ENCODE measurements at regions not wholly inside any gene's neighbourhood (a gene's known extent, or its start where the extent isn't known, plus 50 kb on each side); places are given as distances from the start of the nearest gene placed in this dataset.

GRCh38 chr5:58037899-58038298 lies 422.0 kb downstream of the PLK2 start:
- Mint-ChIP-seq H3K27ac (no peak overlapping the region), H3K36me3 (no peaks in the 10 kb centered on the region), H3K4me3 (no peak overlapping the region), H3K27me3 (peaks cover 0 to 6% (median 0%) of the 10 kb centered on the region in 5 donors), H3K4me1 (no peaks in the 10 kb centered on the region), H3K9me3 (no peaks in the 10 kb centered on the region)
- POLR2A ChIA-PET: no interaction called here
- ATAC-seq (no peak), DNase-seq (no peak)

- H3K4me3 Mint-ChIP-seq: no peak overlapping the region
- no peaks in the 10 kb centered on the region for H3K9me3 Mint-ChIP-seq
- POLR2A ChIA-PET: no interaction called here
- H3K4me1 Mint-ChIP-seq: no peaks in the 10 kb centered on the region
- DNase-seq: no peak
- H3K27me3 Mint-ChIP-seq: peaks cover 0 to 11% (median 3%) of the 10 kb centered on the region in 5 donors
- H3K36me3 Mint-ChIP-seq: no peaks in the 10 kb centered on the region
- ATAC-seq: no peak
- no peak overlapping the region for H3K27ac Mint-ChIP-seq
These were observed 434.1 kb downstream of the PLK2 start for GRCh38 chr5:58025809-58026208.

GRCh38 chr5:58024151-58024550 lies 435.7 kb downstream of the PLK2 start:
- Mint-ChIP-seq H3K9me3 (no peaks in the 10 kb centered on the region), H3K27me3 (peaks cover 0 to 11% (median 3%) of the 10 kb centered on the region in 5 donors), H3K36me3 (no peaks in the 10 kb centered on the region), H3K27ac (no peak overlapping the region), H3K4me3 (no peak overlapping the region), H3K4me1 (no peaks in the 10 kb centered on the region)
- ATAC-seq: no peak
- POLR2A ChIA-PET: no interaction called here
- no peak for DNase-seq

- Mint-ChIP-seq H3K4me3 (no peak overlapping the region), H3K27me3 (peaks cover 0 to 11% (median 3%) of the 10 kb centered on the region in 5 donors), H3K36me3 (no peaks in the 10 kb centered on the region), H3K4me1 (no peaks in the 10 kb centered on the region), H3K27ac (no peak overlapping the region), H3K9me3 (no peaks in the 10 kb centered on the region)
- POLR2A ChIA-PET: no interaction called here
- no peak for ATAC-seq
- no peak for DNase-seq
These were observed 437.8 kb downstream of the PLK2 start for GRCh38 chr5:58022055-58022454.

- no peak overlapping the region for H3K4me3 Mint-ChIP-seq
- POLR2A ChIA-PET: no interaction called here
- no peaks in the 10 kb centered on the region for H3K9me3 Mint-ChIP-seq
- no peaks in the 10 kb centered on the region for H3K4me1 Mint-ChIP-seq
- no peaks in the 10 kb centered on the region for H3K36me3 Mint-ChIP-seq
- no peak for DNase-seq
- no peak overlapping the region for H3K27ac Mint-ChIP-seq
- H3K27me3 Mint-ChIP-seq: peaks cover 0 to 11% (median 4%) of the 10 kb centered on the region in 5 donors
- ATAC-seq: no peak
These were observed 438.4 kb downstream of the PLK2 start for GRCh38 chr5:58021466-58021865.

- no peaks in the 10 kb centered on the region for H3K9me3 Mint-ChIP-seq
- peaks cover 1 to 11% (median 5%) of the 10 kb centered on the region in 5 donors for H3K27me3 Mint-ChIP-seq
- no peak for DNase-seq
- H3K4me1 Mint-ChIP-seq: no peaks in the 10 kb centered on the region
- POLR2A ChIA-PET: no interaction called here
- H3K36me3 Mint-ChIP-seq: no peaks in the 10 kb centered on the region
- no peak overlapping the region for H3K27ac Mint-ChIP-seq
- no peak for ATAC-seq
- no peak overlapping the region for H3K4me3 Mint-ChIP-seq
These were observed 440.3 kb downstream of the PLK2 start for GRCh38 chr5:58019614-58020013.

- POLR2A ChIA-PET: no interaction called here
These were observed 441.9 kb downstream of the PLK2 start for GRCh38 chr5:58018016-58018415.

GRCh38 chr5:58016877-58017276 lies 443.0 kb downstream of the PLK2 start:
- POLR2A ChIA-PET: no interaction called here

More at GRCh38 chr5:58018016-58018415, 441.9 kb downstream of the PLK2 start:
- no peaks in the 10 kb centered on the region for H3K4me1 Mint-ChIP-seq
- H3K27ac Mint-ChIP-seq: no peak overlapping the region
- no peak for ATAC-seq
- peaks cover 1 to 11% (median 5%) of the 10 kb centered on the region in 5 donors for H3K27me3 Mint-ChIP-seq
- H3K4me3 Mint-ChIP-seq: no peak overlapping the region
- DNase-seq: no peak
- no peaks in the 10 kb centered on the region for H3K36me3 Mint-ChIP-seq
- no peaks in the 10 kb centered on the region for H3K9me3 Mint-ChIP-seq

GRCh38 chr5:58016358-58016757 lies 443.5 kb downstream of the PLK2 start:
- H3K36me3 Mint-ChIP-seq: no peaks in the 10 kb centered on the region
- no peaks in the 10 kb centered on the region for H3K4me1 Mint-ChIP-seq
- DNase-seq: no peak
- no peak overlapping the region for H3K4me3 Mint-ChIP-seq
- no peak overlapping the region for H3K27ac Mint-ChIP-seq
- H3K9me3 Mint-ChIP-seq: no peaks in the 10 kb centered on the region
- peaks cover 1 to 9% (median 3%) of the 10 kb centered on the region in 5 donors for H3K27me3 Mint-ChIP-seq
- no peak for ATAC-seq
- POLR2A ChIA-PET: no interaction called here

More at GRCh38 chr5:58016877-58017276, 443.0 kb downstream of the PLK2 start:
- no peak overlapping the region for H3K27ac Mint-ChIP-seq
- H3K4me3 Mint-ChIP-seq: no peak overlapping the region
- ATAC-seq: no peak
- peaks cover 1 to 9% (median 5%) of the 10 kb centered on the region in 5 donors for H3K27me3 Mint-ChIP-seq
- H3K36me3 Mint-ChIP-seq: no peaks in the 10 kb centered on the region
- no peaks in the 10 kb centered on the region for H3K4me1 Mint-ChIP-seq
- no peaks in the 10 kb centered on the region for H3K9me3 Mint-ChIP-seq
- DNase-seq: no peak

- H3K36me3 Mint-ChIP-seq: no peaks in the 10 kb centered on the region
- DNase-seq (no peak), ATAC-seq (no peak)
- H3K27ac Mint-ChIP-seq: no peak overlapping the region
- H3K4me1 Mint-ChIP-seq: no peaks in the 10 kb centered on the region
- H3K27me3 Mint-ChIP-seq: peaks cover 0 to 9% (median 1%) of the 10 kb centered on the region in 5 donors
- POLR2A ChIA-PET: no interaction called here
- no peaks in the 10 kb centered on the region for H3K9me3 Mint-ChIP-seq
- H3K4me3 Mint-ChIP-seq: no peak overlapping the region
These were observed 444.7 kb downstream of the PLK2 start for GRCh38 chr5:58015175-58015574.

GRCh38 chr5:58013542-58014258 lies 446.2 kb downstream of the PLK2 start:
- H3K4me3 Mint-ChIP-seq: no peak overlapping the region
- no peaks in the 10 kb centered on the region for H3K36me3 Mint-ChIP-seq
- no peak overlapping the region for H3K27ac Mint-ChIP-seq
- POLR2A ChIA-PET: no interaction called here
- ATAC-seq (no peak), DNase-seq (no peak)
- no peaks in the 10 kb centered on the region for H3K9me3 Mint-ChIP-seq
- H3K27me3 Mint-ChIP-seq: peaks cover 0 to 9% (median 1%) of the 10 kb centered on the region in 5 donors
- H3K4me1 Mint-ChIP-seq: no peaks in the 10 kb centered on the region

GRCh38 chr5:58012801-58013315 lies 447.0 kb downstream of the PLK2 start:
- H3K4me3 Mint-ChIP-seq: no peak overlapping the region

GRCh38 chr5:58012102-58012501 lies 447.8 kb downstream of the PLK2 start:
- no peak overlapping the region for H3K27ac Mint-ChIP-seq
- no peaks in the 10 kb centered on the region for H3K4me1 Mint-ChIP-seq
- POLR2A ChIA-PET: no interaction called here
- no peaks in the 10 kb centered on the region for H3K9me3 Mint-ChIP-seq
- no peak overlapping the region for H3K4me3 Mint-ChIP-seq
- no peak for DNase-seq
- no peak for ATAC-seq
- H3K36me3 Mint-ChIP-seq: no peaks in the 10 kb centered on the region
- peaks cover 0 to 9% (median 1%) of the 10 kb centered on the region in 5 donors for H3K27me3 Mint-ChIP-seq

More at GRCh38 chr5:58012801-58013315, 447.0 kb downstream of the PLK2 start:
- POLR2A ChIA-PET: no interaction called here
- ATAC-seq: no peak
- H3K4me1 Mint-ChIP-seq: no peaks in the 10 kb centered on the region
- H3K27ac Mint-ChIP-seq: no peak overlapping the region
- no peaks in the 10 kb centered on the region for H3K9me3 Mint-ChIP-seq
- no peak for DNase-seq
- H3K36me3 Mint-ChIP-seq: no peaks in the 10 kb centered on the region
- H3K27me3 Mint-ChIP-seq: peaks cover 0 to 9% (median 1%) of the 10 kb centered on the region in 5 donors

- Mint-ChIP-seq H3K4me1 (no peaks in the 10 kb centered on the region), H3K36me3 (no peaks in the 10 kb centered on the region), H3K9me3 (no peaks in the 10 kb centered on the region), H3K27me3 (peaks cover 0 to 9% (median 0%) of the 10 kb centered on the region in 5 donors), H3K4me3 (no peak overlapping the region), H3K27ac (no peak overlapping the region)
- no peak for ATAC-seq
- no peak for DNase-seq
- POLR2A ChIA-PET: no interaction called here
These were observed 448.6 kb downstream of the PLK2 start for GRCh38 chr5:58011301-58011700.

Measured in naive thymus-derived CD8-positive, alpha-beta T cell (primary cell).